ENCODE measurements at regions not wholly inside any gene's neighbourhood (a gene's known extent, or its start where the extent isn't known, plus 50 kb on each side); places are given as distances from the start of the nearest gene placed in this dataset.

DNA sequence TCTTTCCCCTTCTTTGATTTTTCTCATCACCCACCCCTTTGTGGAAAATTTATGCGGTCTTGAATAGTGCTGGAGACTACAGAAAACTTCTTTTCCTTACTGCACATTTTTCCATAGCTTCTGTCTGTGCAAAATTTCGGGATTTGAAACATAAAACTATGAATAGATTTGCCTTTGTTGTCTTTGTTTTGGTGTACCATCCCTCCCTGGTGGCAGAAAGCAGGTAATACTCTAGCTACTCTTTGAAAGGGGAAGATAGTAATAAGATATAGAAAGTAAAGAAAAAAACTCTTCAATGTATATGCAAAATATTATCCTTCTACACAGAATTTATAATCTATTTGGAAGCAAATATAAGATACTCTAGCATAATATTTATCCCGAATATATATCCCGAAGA is 79.1 kb upstream of the LMO3 start:
- no peak for DNase-seq (ENCODE audit: low spot score)

DNA sequence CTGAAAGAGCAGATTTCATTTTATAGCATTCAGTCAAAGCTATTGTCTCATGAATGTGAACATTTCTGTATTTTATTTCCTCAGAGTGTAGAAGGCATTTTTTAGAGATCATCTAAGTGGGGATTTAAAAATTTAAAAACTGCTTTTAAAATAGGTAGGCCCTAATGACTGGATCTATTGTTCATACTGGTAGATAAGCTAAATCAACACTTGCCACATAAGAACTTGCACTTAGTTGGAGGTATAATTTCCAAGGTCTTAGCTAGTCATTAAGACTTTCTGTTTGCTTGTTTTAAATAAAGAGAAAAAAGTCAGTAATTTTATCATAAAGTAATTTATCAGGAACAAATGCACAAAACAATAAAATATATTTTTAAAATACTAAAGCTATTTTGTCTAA is 75.2 kb upstream of the LMO3 start:
- no peak for DNase-seq (ENCODE audit: low spot score)

DNA sequence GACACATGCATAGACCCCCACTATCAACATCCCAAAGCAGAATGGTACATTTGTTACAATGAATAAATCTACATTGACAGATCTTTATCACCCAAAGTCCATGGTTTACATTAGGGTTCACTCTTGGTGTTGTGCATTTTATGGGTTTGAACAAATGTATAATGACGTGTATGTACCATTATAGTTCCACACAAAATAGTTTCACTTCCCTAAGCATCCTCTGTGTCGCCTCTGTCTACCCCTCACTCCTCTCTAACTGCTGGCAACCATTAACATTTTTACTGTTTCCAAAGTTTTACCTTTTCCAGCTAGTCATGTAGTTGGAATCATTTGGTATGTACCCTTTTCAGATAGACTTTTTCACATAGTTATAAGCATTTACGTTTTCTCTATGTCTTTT is 69.5 kb upstream of the LMO3 start:
- no peak for DNase-seq (ENCODE audit: low spot score)

DNA sequence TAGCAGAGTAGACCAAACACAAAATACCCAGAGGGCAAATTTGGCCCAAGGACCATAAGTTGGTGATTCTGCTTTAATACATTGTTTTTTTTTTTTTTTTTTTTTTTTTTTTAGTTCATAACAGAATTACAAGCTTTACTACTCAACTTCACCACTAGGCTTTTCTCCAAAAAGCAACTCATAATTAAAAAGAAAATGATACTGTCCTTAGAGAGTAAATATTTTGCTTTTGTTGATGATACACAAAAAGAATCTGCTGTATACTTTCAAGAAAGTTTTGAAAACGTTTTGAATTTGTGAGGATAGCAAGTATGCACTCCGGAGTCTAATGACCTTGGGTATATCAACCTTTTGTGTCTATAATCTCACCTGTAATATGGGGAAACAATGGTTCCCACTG is 68.9 kb upstream of the LMO3 start:
- no peak for DNase-seq (ENCODE audit: low spot score)

DNA sequence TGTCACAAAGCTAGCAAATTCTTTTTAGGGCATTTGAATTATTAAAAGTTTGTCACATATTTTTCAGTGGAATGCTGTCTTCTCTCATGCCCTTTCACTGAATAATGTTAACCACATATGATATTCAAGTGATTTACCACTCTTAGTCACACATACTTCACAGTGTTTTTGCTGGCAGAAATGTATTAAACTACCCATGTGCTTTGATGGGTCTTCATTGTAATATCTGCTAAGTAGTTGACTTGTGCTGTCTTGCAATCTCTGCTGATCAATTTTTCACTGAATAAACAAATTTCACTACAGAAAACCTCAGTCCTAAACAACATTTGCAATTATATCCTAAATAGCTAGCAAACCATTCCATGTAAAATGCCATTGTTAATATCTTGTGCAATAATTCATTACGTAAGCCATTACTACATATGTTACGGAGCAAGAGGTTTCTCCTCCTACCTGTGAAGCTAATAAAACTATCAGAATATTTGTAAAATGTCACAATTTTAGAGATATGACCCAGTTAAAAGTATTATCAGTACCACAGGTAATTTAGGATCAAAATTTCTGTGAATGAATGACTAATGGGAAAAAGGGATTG is 64.6 kb upstream of the LMO3 start:
- DNase-seq (ENCODE audit: low spot score): no peak

DNA sequence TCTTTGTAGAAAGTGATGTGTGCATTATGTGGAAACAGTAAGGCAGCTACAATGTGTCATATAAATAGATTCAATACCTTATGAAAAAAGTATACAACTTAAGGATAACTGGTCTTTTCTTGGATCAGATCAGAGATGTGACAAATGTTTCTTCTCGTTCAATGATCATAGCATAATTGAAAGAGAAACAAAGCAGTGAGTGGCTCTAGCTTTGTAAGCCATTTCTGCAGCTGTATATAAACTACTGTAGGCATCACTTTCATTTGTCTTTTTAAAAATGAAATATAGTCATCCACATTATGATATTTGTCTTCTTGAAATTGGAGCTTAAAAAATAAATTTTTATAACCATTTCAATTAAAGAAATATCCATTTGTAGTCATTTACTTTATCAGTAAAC is 63.8 kb upstream of the LMO3 start:
- no peak for DNase-seq (ENCODE audit: low spot score)

DNA sequence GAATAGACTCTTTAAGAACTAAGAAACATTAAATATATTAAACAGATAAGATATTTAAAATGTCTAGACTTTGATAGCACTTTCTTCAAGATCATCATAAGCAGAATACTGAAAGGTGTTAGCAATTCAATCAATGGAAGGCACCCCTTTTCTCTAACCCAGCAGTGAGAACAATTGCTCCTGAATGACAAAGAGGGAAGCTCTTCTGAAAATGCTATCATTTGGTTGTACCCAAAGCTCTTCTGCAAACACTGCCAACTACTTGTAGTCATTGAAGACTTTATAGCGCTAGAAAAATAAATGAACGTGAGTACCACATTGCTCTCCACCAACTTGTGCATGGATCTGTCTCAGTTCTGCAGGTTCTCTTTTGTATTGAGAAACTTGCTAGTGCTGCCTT is 62.2 kb upstream of the LMO3 start:
- DNase-seq (ENCODE audit: low spot score): no peak

DNA sequence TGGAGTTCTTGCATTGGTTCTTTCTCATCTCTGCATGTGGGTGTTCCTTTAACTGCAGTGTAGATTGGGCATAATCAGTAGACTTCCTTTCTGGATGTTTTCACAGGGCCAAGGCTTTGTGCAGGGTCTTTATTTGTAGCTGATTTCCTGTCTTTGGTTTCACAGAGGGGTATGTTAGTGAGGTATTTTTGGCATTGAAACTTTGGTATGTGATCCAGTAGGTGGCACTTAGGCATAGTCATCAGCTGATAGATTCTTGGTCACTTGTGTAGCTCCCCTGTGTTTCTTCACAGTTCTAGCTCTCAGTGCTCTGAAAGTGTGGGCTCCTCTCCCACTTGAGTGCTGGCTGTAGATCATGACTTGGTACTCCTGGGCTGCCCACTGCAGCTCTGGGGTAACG is 52.7 kb upstream of the LMO3 start:
- no peak for DNase-seq (ENCODE audit: low spot score)

Data from COLO829 (cell line).